ENCODE measurements at regions not wholly inside any gene's neighbourhood (a gene's known extent, or its start where the extent isn't known, plus 50 kb on each side); places are given as distances from the start of the nearest gene placed in this dataset.

- no peak for TF ChIP-seq EP300 (IDR thresholded peaks at IDR 0.05; ENCODE audit: borderline replicate concordance in 1 of 2, low read depth in 2 of 2, low read length in 2 of 2)
- TF ChIP-seq MAFK (IDR thresholded peaks at IDR 0.05; ENCODE audit: low read depth, low read length), result no peak
- no peak for TF ChIP-seq ATF2 (IDR thresholded peaks at IDR 0.05; ENCODE audit: low read length)
- TF ChIP-seq CTCF (IDR thresholded peaks at IDR 0.05; ENCODE audit: control extremely low read depth in 1 of 3, insufficient read depth in 1 of 3, low read depth in 1 of 3, low read length in 3 of 3), result no peak
- no peak for TF ChIP-seq BCL11A (IDR thresholded peaks at IDR 0.05; ENCODE audit: low read depth in 2 of 2, low read length in 2 of 2)
Observed at GRCh38 chr1:200351826-200352549, 57.8 kb downstream of the ZNF281 start.

Data from H1 (cell line).